G401.6 (cell line): ENCODE measurements at regions not wholly inside any gene's neighbourhood (a gene's known extent, or its start where the extent isn't known, plus 50 kb on each side); places are given as distances from the start of the nearest gene placed in this dataset.
"Not testable (repeated sequence)": the region's sequence is repeated elsewhere in the genome, so short reads cannot be mapped to it uniquely, and the experiment has no call there.

ENCODE experiments used
- FAIRE-seq: peaks from 2 replicates; lab custom pipeline; 2012; peaks lifted over from hg19 to GRCh38; lab: Jason Lieb, UNC

GRCh38 chr2:176985871-176986270 lies 226.7 kb upstream of the HNRNPA3 start:
- FAIRE-seq, result no peak

- no peak for FAIRE-seq
Measured at GRCh38 chr2:176986487-176986886, 226.1 kb upstream of the HNRNPA3 start.

GRCh38 chr2:176991411-176991810 lies 221.2 kb upstream of the HNRNPA3 start:
- FAIRE-seq, result no peak

GRCh38 chr2:176997074-176997791 lies 215.4 kb upstream of the HNRNPA3 start:
- FAIRE-seq, result no peak

- FAIRE-seq, result no peak
Measured at GRCh38 chr2:176997792-176998169, 214.8 kb upstream of the HNRNPA3 start.

GRCh38 chr2:176999301-176999700 lies 213.3 kb upstream of the HNRNPA3 start:
- FAIRE-seq, result no peak

- FAIRE-seq, result no peak
Measured at GRCh38 chr2:177000061-177000714, 212.4 kb upstream of the HNRNPA3 start.

GRCh38 chr2:177000715-177001072 lies 211.9 kb upstream of the HNRNPA3 start:
- FAIRE-seq, result no peak

- no peak for FAIRE-seq
Measured at GRCh38 chr2:177001334-177001733, 211.3 kb upstream of the HNRNPA3 start.

GRCh38 chr2:177002983-177003382 lies 209.6 kb upstream of the HNRNPA3 start:
- no peak for FAIRE-seq

GRCh38 chr2:177007726-177008125 lies 204.9 kb upstream of the HNRNPA3 start:
- FAIRE-seq, result not testable (repeated sequence)

- FAIRE-seq, result not testable (repeated sequence)
Measured at GRCh38 chr2:177008662-177009061, 203.9 kb upstream of the HNRNPA3 start.

- no peak for FAIRE-seq
Measured at GRCh38 chr2:177010146-177010545, 202.4 kb upstream of the HNRNPA3 start.

GRCh38 chr2:177010861-177011260 lies 201.7 kb upstream of the HNRNPA3 start:
- FAIRE-seq, result no peak

GRCh38 chr2:177014946-177015345 lies 197.6 kb upstream of the HNRNPA3 start:
- no peak for FAIRE-seq

GRCh38 chr2:177015356-177015923 lies 197.2 kb upstream of the HNRNPA3 start:
- FAIRE-seq, result no peak

GRCh38 chr2:177020524-177021119 lies 192.0 kb upstream of the HNRNPA3 start:
- no peak for FAIRE-seq

GRCh38 chr2:177021706-177022343 lies 190.8 kb upstream of the HNRNPA3 start:
- FAIRE-seq, result no peak

- FAIRE-seq, result no peak
Measured at GRCh38 chr2:177024765-177025164, 187.8 kb upstream of the HNRNPA3 start.

GRCh38 chr2:177026253-177026652 lies 186.3 kb upstream of the HNRNPA3 start:
- no peak for FAIRE-seq

- no peak for FAIRE-seq
Measured at GRCh38 chr2:177026956-177027355, 185.6 kb upstream of the HNRNPA3 start.

- no peak for FAIRE-seq
Measured at GRCh38 chr2:177028296-177028695, 184.3 kb upstream of the HNRNPA3 start.

- FAIRE-seq, result no peak
Measured at GRCh38 chr2:177029075-177029474, 183.5 kb upstream of the HNRNPA3 start.
